ENCODE measurements at regions not wholly inside any gene's neighbourhood (a gene's known extent, or its start where the extent isn't known, plus 50 kb on each side); places are given as distances from the start of the nearest gene placed in this dataset.

DNA sequence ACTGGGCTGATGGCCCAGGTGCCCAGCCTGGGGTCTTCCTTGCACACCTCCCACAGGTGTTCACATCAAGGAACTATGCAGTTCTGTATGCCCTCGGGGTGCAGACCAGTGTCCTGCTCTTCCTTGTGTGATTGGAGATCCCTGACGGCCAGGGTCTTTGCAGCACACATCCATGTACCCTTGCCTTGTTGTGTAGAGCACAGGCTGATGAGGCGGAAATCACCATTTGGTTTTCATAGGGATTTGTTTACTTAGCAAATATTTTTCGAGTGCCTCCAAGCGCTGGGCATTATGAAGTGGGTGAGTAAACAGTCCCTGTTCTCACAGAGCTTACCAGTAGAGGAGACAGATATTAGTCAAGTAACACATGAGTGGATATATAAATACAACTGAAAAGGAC, 209.3 kb upstream of the UMPS start (continued):
- TF ChIP-seq ZNF331 (CRISPR knock-in tag; IDR thresholded peaks at IDR 0.05) (peak; percentile 54; the same call in 1 of the 2 replicates), KLF16 (CRISPR knock-in tag; IDR thresholded peaks at IDR 0.05) (no peak), ZNF337 (CRISPR knock-in tag; IDR thresholded peaks at IDR 0.05; ENCODE audit: borderline replicate concordance, low read depth) (no peak), TEAD3 (CRISPR knock-in tag; optimal IDR thresholded peaks at IDR 0.05; ENCODE audit: borderline replicate concordance) (no peak), ERF (CRISPR knock-in tag; IDR thresholded peaks at IDR 0.05) (no peak), KDM6A (CRISPR knock-in tag; IDR thresholded peaks at IDR 0.05; ENCODE audit: low read depth) (no peak), FOXA3 (CRISPR knock-in tag; IDR thresholded peaks at IDR 0.05) (peak; percentile 91), EP300 (IDR thresholded peaks at IDR 0.05; ENCODE audit: low read depth in 2 of 2, low read length in 2 of 2) (peak in 1 of 2 experiments; percentile 8; a peak in 1 of 4 replicates), EP300 (CRISPR knock-in tag; IDR thresholded peaks at IDR 0.05; ENCODE audit: borderline replicate concordance) (no peak), GATAD1 (CRISPR knock-in tag; IDR thresholded peaks at IDR 0.05) (0 out of 2 replicates have a peak, but pooled peaks have one; percentile 28), SPEN (CRISPR knock-in tag; IDR thresholded peaks at IDR 0.05; ENCODE audit: low read depth) (no peak), GZF1 (CRISPR knock-in tag; IDR thresholded peaks at IDR 0.05) (no peak), HMG20A (CRISPR knock-in tag; IDR thresholded peaks at IDR 0.05; ENCODE audit: borderline replicate concordance) (peak; percentile 86; the same call in 1 of the 2 replicates), NR2F2 (IDR thresholded peaks at IDR 0.05; ENCODE audit: borderline replicate concordance, low read depth) (no peak), ZNF567 (CRISPR knock-in tag; IDR thresholded peaks at IDR 0.05; ENCODE audit: borderline replicate concordance) (no peak), KDM1A (CRISPR knock-in tag; IDR thresholded peaks at IDR 0.05) (no peak), ZC3H13 (CRISPR knock-in tag; IDR thresholded peaks at IDR 0.05) (no peak), MLLT10 (CRISPR knock-in tag; IDR thresholded peaks at IDR 0.05) (no peak), SOX6 (IDR thresholded peaks at IDR 0.05) (no peak), SOX6 (CRISPR knock-in tag; IDR thresholded peaks at IDR 0.05) (peak; percentile 49; the same call in 1 of the 2 replicates), ZSCAN31 (CRISPR knock-in tag; IDR thresholded peaks at IDR 0.05; ENCODE audit: low read depth) (no peak)
- TF ChIP-seq, protein P1, sequence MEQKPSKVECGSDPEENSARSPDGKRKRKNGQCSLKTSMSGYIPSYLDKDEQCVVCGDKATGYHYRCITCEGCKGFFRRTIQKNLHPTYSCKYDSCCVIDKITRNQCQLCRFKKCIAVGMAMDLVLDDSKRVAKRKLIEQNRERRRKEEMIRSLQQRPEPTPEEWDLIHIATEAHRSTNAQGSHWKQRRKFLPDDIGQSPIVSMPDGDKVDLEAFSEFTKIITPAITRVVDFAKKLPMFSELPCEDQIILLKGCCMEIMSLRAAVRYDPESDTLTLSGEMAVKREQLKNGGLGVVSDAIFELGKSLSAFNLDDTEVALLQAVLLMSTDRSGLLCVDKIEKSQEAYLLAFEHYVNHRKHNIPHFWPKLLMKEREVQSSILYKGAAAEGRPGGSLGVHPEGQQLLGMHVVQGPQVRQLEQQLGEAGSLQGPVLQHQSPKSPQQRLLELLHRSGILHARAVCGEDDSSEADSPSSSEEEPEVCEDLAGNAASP (CRISPR knock-in tag; IDR thresholded peaks at IDR 0.05; ENCODE audit: borderline replicate concordance): no peak
- TF ChIP-seq, protein P2, sequence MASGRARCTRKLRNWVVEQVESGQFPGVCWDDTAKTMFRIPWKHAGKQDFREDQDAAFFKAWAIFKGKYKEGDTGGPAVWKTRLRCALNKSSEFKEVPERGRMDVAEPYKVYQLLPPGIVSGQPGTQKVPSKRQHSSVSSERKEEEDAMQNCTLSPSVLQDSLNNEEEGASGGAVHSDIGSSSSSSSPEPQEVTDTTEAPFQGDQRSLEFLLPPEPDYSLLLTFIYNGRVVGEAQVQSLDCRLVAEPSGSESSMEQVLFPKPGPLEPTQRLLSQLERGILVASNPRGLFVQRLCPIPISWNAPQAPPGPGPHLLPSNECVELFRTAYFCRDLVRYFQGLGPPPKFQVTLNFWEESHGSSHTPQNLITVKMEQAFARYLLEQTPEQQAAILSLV (CRISPR knock-in tag; IDR thresholded peaks at IDR 0.05; ENCODE audit: borderline replicate concordance): no peak
- TF ChIP-seq, protein P3, sequence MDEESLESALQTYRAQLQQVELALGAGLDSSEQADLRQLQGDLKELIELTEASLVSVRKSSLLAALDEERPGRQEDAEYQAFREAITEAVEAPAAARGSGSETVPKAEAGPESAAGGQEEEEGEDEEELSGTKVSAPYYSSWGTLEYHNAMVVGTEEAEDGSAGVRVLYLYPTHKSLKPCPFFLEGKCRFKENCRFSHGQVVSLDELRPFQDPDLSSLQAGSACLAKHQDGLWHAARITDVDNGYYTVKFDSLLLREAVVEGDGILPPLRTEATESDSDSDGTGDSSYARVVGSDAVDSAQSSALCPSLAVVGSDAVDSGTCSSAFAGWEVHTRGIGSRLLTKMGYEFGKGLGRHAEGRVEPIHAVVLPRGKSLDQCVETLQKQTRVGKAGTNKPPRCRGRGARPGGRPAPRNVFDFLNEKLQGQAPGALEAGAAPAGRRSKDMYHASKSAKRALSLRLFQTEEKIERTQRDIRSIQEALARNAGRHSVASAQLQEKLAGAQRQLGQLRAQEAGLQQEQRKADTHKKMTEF (CRISPR knock-in tag; IDR thresholded peaks at IDR 0.05): peak; percentile 52; the same call in 1 of the 2 replicates
- TF ChIP-seq, protein P4, sequence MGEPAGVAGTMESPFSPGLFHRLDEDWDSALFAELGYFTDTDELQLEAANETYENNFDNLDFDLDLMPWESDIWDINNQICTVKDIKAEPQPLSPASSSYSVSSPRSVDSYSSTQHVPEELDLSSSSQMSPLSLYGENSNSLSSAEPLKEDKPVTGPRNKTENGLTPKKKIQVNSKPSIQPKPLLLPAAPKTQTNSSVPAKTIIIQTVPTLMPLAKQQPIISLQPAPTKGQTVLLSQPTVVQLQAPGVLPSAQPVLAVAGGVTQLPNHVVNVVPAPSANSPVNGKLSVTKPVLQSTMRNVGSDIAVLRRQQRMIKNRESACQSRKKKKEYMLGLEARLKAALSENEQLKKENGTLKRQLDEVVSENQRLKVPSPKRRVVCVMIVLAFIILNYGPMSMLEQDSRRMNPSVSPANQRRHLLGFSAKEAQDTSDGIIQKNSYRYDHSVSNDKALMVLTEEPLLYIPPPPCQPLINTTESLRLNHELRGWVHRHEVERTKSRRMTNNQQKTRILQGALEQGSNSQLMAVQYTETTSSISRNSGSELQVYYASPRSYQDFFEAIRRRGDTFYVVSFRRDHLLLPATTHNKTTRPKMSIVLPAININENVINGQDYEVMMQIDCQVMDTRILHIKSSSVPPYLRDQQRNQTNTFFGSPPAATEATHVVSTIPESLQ (CRISPR knock-in tag; conservative IDR thresholded peaks at IDR 0.05): no peak
- TF ChIP-seq, protein P5, sequence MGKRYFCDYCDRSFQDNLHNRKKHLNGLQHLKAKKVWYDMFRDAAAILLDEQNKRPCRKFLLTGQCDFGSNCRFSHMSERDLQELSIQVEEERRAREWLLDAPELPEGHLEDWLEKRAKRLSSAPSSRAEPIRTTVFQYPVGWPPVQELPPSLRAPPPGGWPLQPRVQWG (CRISPR knock-in tag; IDR thresholded peaks at IDR 0.05; ENCODE audit: borderline replicate concordance, low read depth): no peak

All from HepG2 (cell line).